ENCODE measurements at regions not wholly inside any gene's neighbourhood (a gene's known extent, or its start where the extent isn't known, plus 50 kb on each side); places are given as distances from the start of the nearest gene placed in this dataset.

DNA sequence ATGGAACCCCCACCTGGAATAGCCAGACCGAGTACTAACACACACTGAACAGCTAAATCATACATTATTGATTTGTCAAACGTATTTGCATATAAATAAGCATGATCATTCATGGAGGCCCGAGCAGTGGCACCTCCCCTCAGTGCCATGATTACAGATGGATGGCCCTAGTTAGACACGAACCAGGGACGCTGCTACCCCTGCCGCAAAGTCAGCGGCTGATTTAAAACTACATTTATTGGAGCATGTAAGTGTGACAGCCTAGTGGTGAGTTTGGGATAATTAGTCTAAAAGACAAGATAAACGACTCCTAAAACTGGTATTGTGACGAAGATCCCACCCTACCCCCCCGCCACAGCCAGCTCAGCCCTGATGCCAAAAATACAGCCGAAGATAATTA, 159.1 kb upstream of the MAFB start:
- TF ChIP-seq, protein P1, sequence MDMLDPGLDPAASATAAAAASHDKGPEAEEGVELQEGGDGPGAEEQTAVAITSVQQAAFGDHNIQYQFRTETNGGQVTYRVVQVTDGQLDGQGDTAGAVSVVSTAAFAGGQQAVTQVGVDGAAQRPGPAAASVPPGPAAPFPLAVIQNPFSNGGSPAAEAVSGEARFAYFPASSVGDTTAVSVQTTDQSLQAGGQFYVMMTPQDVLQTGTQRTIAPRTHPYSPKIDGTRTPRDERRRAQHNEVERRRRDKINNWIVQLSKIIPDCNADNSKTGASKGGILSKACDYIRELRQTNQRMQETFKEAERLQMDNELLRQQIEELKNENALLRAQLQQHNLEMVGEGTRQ (IDR thresholded peaks at IDR 0.05; ENCODE audit: low read depth, low read length): no peak
- TF ChIP-seq, protein P1 (CRISPR knock-in tag; IDR thresholded peaks at IDR 0.05; ENCODE audit: borderline replicate concordance): no peak
- TF ChIP-seq ZFX (CRISPR knock-in tag; IDR thresholded peaks at IDR 0.05; ENCODE audit: low read depth) (no peak), KAT7 (CRISPR knock-in tag; IDR thresholded peaks at IDR 0.05; ENCODE audit: borderline replicate concordance) (no peak), CTCF (CRISPR knock-in tag; IDR thresholded peaks at IDR 0.05) (no peak), NBN (conservative IDR thresholded peaks at IDR 0.05) (no peak), SUZ12 (IDR thresholded peaks at IDR 0.05; ENCODE audit: low read depth, low read length) (no peak), ZBTB7A (CRISPR knock-in tag; IDR thresholded peaks at IDR 0.05) (no peak)
